ENCODE measurements at regions not wholly inside any gene's neighbourhood (a gene's known extent, or its start where the extent isn't known, plus 50 kb on each side); places are given as distances from the start of the nearest gene placed in this dataset.

DNA sequence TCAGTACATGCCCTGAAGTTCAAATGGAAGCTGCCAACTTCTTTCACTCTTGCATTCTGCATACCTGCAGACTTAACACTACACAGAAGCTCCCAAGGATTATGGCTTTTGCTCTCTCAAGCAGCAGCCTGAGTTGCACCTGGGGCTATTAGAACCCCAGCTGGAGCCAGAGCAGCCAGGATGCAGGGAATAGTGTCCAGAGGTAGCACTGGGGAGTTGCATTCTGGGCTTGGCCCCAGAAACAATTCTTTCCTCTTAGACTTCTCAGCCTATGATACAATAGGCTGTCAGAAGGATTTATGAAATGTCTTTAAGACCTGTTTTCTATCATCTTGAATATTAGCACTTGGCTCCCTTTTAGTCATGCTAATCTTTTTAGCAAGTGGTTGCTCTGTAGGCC is 886.7 kb upstream of the GHITM start:
- no peak for DNase-seq

DNA sequence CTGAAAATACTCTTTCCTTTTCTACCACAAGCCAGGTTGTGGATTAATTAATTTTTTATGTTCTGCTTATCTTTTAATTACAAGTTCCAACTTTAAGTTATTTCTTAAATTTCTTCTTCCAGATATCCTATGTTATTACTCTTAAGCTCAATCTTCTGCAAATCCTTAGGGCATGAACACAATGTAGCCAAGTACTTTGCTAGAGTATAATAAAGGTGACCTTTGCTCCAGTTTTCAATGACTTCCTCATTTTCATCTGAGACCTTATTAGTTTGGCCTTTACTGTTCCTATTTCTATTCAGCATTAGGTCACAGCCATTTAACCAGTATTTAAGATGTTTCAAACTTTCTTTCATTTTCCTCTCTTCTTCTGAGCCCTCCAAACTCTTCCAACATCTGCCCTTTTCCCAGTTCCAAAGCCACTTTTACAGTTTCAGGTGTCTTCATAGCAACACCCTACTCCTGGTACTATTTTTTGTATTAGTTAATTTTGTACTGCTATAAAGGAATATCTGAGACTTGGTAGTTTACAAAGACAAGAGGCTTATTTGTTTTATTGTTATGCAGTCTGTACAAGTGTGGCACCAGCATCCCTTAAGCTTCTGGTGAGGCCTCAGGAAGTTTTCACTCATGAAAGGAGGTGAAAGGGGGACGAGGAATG is 886.2 kb upstream of the GHITM start:
- DNase-seq = no peak

DNA sequence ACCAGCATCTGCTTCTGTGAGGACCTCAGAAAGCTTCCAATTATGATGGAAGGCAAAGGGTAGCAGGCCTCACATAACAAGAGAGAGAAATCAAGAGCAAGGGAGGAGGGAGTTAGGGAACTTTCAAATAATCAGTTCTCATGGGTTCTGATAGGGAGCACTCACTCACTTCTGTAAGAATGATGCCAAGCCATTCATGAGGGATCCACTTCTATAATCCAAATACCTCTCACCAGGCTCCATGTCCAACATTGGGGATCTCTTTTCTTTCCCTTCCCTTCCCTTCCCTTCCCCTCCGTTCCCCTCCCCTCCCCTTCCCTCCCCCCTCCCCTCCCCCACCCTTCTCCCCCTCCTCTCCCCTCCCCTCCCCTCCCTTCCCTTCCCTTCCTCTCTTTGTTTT is 884.6 kb upstream of the GHITM start:
- no peak for DNase-seq

DNA sequence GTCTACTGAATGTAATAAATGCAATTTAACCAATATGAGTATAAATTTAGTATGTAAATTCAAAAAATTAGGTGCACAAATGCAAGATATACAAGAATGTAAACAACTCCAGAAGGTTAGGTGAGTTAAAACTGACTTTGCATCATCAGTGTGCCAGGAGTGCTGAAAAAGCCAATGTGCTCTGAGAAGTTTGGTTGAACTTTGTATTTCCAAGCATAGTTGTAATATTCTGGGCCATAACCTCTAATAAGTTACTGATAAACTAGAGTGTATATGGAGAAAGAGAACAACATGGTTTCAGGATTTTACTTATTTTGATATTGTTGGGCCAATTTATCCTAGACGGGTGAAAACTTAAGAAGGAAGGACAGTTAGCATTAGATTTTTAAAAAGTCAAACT is 876.9 kb upstream of the GHITM start:
- no peak for DNase-seq

DNA sequence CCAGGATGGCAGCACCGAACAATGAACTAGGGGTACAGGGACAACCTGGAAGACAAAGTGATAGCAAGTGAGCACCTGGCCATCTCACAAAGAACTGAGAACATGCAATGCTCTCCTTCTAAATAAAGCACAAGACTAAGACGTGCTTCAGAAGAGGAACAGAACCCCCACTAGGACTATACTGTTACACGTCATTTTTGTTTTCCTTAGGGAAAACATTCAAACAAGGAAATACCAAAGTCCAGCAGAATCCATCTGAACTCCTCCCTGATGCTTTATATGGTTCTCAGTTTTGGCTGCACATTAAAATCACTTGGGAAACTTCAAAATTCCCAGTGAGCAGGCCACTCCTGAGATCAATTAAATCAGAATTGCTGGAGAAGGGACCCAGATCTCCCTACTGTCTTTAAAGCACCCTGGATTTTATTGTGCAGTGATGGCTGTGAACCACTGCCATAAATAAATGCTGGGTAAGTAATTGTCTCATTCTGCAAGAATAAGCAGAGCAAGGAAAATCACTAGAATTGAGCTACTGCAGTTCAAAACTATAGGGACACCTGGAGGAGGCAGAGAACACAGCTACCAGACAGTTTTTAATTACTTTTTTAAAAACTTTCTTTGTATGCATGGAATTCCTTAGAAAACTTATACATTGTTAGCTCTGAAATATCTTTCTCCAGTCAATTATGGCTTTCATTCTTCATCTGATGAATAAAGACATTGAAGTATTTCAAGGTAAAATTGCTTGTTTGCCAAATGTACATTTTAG is 866.5 kb upstream of the GHITM start:
- no peak for DNase-seq

DNA sequence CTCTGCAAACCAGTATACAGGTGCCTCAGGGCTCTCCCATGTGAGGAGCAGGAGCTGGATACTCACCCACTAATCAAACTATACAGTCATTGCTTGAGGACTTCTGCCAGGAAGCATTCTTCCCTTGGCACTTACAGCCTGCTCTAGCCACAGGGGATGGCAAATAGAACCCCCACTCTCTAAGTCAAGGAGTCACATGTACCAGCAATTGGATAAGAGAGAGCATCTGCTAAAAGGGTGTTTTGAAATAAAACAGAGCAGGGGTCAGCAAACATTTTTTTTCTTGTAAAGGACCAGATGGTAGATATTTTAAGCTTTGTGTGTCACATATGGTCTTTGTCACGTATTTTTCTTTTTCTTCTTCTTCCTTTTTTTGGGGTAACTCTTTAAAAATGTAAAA is 865.2 kb upstream of the GHITM start:
- DNase-seq = no peak

DNA sequence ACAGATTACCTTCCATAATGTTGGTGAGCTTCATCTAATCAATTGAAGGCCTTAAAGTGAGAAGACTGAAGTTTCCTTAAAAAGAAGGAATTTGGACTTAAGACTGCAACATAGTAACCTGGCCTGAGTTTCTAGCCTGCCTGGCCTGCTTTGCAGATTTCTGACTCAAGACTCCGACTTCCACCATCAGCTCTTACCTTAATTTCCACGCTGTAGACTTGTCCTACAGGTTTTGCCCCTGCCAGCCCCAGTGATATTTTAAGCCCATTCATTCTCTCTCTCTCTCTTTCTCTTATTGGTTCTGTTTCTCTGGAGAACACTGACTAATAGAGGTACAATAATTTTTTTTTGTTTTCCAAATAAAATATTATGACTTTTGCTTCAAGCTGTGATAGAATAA is 862.3 kb upstream of the GHITM start:
- DNase-seq = no peak

DNA sequence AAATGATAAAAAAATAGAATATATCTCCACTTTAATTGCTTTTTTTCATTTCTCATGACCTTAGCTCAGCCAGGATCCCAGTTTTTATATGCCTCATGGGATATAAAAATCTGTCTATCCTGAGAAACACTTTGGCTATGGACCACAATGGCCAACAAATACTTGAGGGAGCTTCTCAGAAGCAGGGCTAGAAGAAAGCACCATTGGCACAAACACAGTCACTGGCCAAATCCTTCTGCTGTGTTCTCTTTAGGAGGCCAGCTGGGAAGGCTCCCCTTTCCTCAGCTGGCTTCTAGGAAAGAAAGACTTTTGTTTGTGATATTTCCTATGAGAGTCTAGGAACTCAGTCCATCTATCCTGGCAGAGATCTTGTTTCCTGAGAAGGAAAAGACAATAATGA is 856.2 kb upstream of the GHITM start:
- DNase-seq = no peak

DNA sequence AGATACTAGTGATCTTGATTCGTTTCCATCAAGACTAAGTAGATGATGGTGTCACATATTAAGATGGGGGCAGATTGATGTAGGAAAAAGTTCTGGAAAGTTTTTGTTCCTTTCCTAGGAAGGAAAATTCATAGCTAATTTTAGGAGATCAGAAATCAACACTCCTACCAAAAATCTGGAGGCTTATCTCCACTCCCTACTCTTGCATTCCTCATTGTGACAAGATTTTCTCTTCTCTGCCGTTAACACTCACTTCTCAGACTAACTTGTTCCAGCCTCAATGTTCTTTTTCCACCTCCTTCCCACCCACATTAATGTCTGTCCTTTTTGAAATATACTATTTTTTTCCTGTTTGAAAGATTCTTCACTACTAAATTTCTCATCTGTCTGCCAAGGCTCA is 851.9 kb upstream of the GHITM start:
- DNase-seq = no peak

DNA sequence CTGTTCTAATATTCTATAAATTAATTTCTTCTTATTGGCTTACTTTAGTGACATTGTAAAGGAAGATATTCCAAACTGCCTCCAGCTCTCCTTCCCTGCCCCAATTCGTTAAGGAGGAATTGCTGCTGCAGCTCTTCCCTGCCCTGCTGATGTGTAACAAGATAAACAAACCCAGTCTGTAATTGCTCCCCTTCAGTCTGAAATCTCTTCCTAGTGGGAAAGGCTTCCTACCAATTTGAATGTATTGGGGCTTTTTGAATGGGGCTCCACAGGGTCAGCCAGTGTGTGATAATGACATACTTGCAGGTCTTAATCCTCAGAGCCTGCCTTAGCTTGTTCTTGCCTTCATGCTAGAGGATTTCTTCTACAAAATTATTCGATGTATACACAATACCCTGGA is 849.9 kb upstream of the GHITM start:
- no peak for DNase-seq

DNA sequence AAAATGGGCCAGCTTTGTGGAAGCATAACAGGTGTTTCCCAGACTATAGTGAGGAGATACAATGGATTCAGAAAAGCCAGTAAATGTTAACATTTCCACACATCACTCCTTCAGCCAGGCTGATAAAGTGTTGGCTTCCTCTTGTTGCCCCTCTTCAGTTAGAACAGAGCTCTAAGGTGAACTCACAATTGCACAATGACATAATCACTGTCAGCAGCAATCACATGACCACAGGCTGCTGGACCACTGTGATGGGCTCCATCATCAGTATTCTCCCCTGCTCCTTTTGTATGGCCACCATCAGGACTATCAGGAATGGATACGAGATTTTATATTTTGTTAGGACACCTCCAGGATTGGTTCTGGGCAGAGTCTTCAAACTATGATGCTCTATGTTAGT is 849.4 kb upstream of the GHITM start:
- DNase-seq = no peak

DNA sequence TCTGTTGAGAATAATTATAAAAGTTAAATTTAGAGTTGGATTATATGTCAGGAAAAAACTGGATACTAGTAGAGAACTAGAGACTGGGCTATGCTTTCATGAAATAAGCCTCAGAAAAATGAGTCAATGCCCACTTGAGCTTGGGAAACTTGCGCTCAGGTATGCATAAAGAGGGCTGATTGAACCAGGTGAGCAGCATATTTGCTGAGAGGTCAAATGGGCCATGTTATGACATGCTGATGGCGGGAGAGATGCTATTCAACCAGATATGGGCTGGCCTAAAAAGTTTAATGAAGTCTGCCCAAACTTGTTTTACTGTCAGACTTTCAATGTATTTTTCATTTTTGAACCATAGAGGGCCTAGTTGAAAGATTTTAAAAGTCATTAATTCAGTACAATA is 837.6 kb upstream of the GHITM start:
- no peak for DNase-seq

DNA sequence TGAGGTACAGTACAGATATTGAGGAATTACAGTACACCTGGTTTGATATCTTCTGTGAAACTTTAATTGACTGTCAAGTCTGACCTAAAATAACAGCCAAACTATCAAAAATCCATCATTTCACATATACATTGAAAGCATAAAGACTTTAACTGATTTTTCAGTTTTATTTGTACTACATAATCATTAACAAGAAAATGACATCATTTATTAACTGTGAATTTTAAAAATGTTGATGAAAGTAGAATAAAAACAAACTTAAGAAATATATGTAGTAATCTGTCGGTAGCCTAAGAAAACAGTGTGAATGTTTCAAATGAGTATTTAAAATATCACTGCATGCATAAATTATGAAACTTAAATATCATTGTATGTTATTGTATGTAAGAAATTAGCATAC is 836.7 kb upstream of the GHITM start:
- no peak for DNase-seq

DNA sequence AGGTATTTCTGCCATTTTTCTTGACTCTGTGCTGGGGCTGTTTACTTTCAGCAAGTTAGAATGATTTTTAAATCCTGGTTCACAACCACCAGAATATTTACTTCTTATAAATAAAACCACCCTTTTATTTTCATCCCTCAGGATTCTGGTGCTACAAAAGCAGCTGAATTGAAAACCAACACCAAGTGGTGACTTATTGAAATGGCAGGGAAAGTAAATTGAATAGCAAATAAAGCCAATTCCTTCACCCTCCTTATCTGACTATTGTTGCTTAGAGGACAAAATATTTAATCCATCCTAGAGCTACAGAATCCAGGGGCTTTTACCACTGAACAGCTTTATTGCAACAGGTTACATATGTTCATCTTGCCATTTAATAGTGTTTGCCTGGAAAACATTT is 828.6 kb upstream of the GHITM start:
- DNase-seq = no peak

DNA sequence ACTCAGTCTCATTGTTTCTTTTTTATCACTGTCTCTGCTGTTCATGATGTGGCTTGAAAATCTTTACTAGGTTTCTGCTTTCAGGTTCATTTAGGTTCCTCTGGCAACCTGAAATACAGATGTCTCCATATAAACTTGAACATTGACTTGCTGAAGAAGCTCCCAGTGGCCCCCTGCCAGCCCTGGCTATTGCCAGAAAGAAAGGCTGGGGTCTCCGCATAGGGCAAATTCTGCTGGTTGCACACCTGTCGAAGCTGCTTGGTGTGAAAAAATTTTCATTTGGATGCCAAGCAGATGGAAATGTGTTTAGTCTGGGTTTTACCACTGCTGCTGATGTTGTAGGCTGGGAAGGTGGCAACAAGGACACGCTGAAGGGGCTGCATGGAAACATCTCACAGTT is 826.7 kb upstream of the GHITM start:
- no peak for DNase-seq

DNA sequence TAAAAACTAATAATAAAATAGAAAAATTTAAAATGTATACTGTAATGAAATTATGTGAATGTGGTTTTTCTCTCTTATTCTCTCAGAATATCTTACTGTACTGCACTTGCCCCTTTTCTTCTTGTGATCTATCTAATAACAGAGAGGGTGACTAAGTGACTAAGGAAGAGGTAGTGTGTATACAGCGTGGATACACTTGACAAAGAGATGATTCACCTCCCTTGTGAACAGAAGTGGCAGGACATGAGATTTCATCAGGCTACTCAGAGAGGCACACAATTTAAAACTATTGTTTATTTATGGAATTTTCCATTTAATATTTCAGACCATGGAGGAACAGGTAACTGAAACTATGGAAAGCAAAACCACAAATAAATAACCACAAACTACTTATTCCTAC is 806.6 kb upstream of the GHITM start:
- DNase-seq = no peak

DNA sequence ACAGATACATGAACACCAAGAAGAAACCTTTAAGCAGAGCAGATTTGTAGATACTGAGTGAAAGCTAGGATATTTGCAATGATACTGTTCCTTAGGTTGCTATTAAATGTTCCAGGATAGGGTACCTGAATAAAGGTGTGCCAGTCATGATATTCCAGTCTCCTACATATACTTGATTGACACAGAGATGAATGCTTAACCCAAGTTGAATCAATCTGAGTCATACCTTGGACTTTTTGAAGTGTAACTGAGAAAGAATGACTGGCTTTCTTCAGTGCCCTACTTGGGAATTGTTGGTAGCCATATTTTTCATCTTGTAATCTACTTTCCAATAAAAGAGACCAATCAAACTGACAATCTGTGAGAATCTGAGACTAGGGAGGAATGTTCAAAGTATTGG is 805.7 kb upstream of the GHITM start:
- DNase-seq = no peak

DNA sequence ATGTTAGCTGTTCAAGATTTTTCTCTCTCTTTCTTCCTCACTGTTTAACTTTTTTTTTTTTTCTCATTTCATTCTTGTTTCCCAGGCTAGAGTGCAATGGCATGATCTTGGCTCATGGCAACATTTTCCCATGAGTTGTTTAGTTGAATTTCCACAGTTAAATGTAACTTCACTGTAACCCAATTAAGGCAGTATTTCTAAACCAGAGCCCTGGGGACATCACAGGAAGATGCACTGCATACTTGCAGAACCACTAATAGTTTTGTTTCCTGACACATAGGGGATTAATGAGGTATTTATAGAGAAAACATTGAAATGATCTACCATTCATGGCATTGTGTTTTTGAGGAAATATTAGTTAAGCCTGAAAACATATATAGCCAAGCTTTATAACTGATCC is 795.6 kb upstream of the GHITM start:
- DNase-seq = no peak

DNA sequence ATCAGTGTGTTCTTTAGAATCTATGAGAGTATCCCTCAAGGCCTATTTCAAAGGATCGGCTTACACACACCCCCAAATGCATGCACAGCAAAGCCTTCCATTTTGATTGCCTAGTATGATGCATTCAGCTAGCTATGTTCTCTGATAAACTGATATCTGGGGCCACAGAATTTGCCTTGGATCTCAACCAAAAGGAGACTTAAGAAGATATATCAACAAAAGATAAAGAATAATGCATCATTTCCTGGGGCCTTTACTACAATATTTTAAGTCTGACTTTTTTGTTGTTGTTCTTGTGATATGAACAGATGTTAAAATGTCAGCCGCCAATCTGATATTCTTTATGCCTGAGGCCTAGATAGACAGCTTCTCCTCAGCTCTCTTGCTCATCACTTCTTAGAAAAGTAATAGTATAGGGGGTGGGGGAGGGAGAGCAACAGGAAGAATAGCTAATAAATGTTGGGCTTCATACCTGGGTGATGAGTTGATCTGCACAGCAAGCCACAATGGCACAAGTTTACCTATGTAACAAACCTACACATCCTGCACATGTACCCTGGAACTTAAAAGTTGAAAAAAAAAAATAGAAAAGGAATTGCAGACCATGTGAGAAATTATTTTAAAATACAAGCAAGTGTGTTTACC is 792.9 kb upstream of the GHITM start:
- DNase-seq = no peak

DNA sequence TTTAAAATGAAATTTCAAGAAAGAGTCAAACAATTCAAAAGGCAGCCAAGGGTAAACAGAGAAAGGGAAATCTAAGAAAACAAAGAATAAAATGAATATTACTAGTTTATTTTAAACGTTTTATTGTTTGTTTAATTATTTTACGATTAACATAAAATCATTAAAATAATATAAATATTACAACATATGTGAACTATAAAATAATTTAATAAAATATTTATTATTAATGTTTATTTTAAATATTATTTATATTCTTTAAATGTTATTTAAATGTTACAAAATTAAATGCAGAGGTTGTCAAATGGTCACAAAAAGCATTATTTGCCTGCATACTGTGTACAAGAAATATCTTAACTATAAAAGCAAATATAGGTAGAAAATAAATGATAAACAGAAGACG is 786.7 kb upstream of the GHITM start:
- DNase-seq = no peak

DNA sequence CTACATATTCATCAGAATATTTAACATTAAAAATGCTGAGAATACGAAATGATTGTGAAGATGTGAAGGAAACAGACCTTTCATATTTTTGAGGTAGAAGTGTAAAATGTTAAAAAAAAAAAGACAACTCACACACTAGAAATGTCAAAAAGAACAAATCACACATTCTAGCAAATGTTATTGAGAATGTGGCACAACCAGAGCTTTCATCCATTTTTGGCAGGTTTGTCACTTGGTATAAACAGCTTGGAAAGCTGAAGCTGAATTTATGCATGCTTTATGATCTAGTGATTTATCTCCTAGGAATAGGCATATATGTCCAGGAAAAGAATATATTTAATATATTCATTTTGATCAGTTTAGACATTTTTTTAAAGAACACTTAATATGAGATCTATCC is 784.9 kb upstream of the GHITM start:
- DNase-seq = no peak

DNA sequence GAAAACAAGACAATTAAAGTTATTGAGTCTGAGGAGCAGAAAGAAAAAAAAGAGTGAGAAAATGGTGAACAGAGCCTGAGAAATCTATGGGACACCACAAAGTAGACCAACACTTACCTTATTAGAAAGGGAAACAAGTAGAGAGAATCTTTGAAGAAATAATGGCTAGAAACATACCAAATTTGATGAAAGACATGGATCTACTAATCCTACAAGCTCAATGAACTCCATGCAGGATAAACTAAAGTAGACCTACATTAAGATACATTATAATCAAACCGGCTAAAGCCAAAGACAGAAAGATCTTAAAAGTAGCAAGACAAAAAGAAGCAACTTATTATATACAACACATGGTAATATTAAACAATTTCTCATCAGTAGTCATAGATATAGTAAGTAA is 782.3 kb upstream of the GHITM start:
- DNase-seq = no peak

DNA sequence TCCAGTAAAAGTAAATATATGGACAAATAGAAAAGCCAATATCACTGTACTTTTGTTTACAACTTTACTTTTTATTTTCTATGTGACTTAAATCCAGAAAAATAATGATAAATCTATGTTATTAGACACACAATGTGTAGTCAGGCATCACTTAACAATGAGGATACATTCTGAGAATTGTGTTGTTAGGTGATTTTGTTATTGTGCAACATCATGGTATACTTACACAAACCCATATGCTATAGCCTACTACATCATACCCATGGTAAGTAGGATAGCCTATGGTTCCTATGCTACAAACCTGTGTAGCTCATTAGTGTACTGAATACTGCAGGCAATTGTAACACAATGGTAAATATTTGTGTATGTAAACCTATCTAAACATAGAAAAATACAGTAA is 781.7 kb upstream of the GHITM start:
- DNase-seq = no peak

DNA sequence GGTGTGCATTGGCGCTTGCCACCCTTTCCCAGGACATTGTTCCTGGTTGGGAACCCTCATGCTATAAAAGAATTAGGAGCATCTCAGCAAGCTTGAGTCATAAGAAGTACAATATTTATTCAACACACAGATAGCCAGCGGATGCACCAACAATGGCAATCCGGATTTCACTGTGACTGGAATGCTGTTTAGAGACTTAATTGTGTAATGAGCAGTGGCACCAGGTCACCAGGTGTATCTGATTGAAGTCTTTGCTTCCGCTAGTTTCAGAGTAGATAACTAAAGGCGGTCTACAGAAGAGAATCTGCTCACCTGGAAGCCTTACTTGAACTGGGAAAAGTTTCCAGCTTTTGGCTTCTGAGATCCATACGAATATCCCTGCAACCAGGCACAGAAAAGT is 772.3 kb upstream of the GHITM start:
- DNase-seq = no peak

All from T-helper 2 cell (primary cell).